Astrocyte (in vitro differentiated cells and primary cell): ENCODE measurements at regions not wholly inside any gene's neighbourhood (a gene's known extent, or its start where the extent isn't known, plus 50 kb on each side); places are given as distances from the start of the nearest gene placed in this dataset.

ENCODE experiments used
- DNase-seq: peaks from one replicate; pipeline ENCODE4 v3.0.0-alpha.2; 2010; ENCODE audit warnings: low read depth
- FAIRE-seq: peaks from 2 replicates; lab custom pipeline; 2011; peaks lifted over from hg19 to GRCh38; lab: Jason Lieb, UNC
- H2AFZ ChIP-seq: 2 replicates; pipeline ENCODE4 v1.6.0; 2012; ENCODE audit warnings: low read depth, low read length, inconsistent platforms
- H3K27ac ChIP-seq: 2 replicates; pipeline ENCODE4 v1.5.1; 2011; ENCODE audit warnings: low read depth, low read length, inconsistent platforms
- H3K27me3 ChIP-seq: 2 replicates; pipeline ENCODE4 v1.6.0; 2011; ENCODE audit warnings: low read length, inconsistent platforms; ENCODE audit not compliant: insufficient read depth
- H3K36me3 ChIP-seq: 2 replicates; pipeline ENCODE4 v1.5.1; 2011; ENCODE audit warnings: low read length, inconsistent platforms; ENCODE audit not compliant: insufficient read depth
- H3K4me1 ChIP-seq: 2 replicates; pipeline ENCODE4 v1.5.1; 2011; ENCODE audit warnings: low read length, inconsistent platforms; ENCODE audit not compliant: insufficient read depth
- H3K4me2 ChIP-seq: 2 replicates; pipeline ENCODE4 v1.6.0; 2012; ENCODE audit warnings: low read length, inconsistent platforms
- H3K4me3 ChIP-seq: 2 replicates; pipeline ENCODE4 v1.5.1; 2011; ENCODE audit warnings: low read depth, mild to moderate bottlenecking, low read length, inconsistent platforms; ENCODE audit not compliant: insufficient read depth
- H3K79me2 ChIP-seq: 2 replicates; pipeline ENCODE4 v1.6.0; 2012; ENCODE audit warnings: mild to moderate bottlenecking, low read length, inconsistent platforms; ENCODE audit not compliant: insufficient read depth
- H3K9ac ChIP-seq: 2 replicates; pipeline ENCODE4 v1.6.0; 2012; ENCODE audit warnings: mild to moderate bottlenecking, low read length, inconsistent platforms
- H3K9me3 ChIP-seq: 2 replicates; pipeline ENCODE4 v1.5.1; 2012; ENCODE audit warnings: low read depth, mild to moderate bottlenecking, low read length, inconsistent platforms; ENCODE audit not compliant: insufficient read depth
- H4K20me1 ChIP-seq: 2 replicates; pipeline ENCODE4 v1.6.0; 2012; ENCODE audit warnings: low read length, inconsistent platforms; ENCODE audit not compliant: insufficient read depth
- H3K27ac Mint-ChIP-seq: one replicate; pipeline ENCODE4 v1.8.0; 2021; ENCODE audit warnings: mild to moderate bottlenecking, mixed read lengths; ENCODE audit not compliant: unreplicated experiment
- H3K27me3 Mint-ChIP-seq: one replicate; pipeline ENCODE4 v1.8.0; 2021; ENCODE audit warnings: low read depth, mixed read lengths; ENCODE audit not compliant: unreplicated experiment
- H3K36me3 Mint-ChIP-seq: one replicate; pipeline ENCODE4 v1.8.0; 2021; ENCODE audit warnings: low read depth, mixed read lengths; ENCODE audit not compliant: unreplicated experiment
- H3K4me1 Mint-ChIP-seq: one replicate; pipeline ENCODE4 v1.8.0; 2021; ENCODE audit warnings: low read depth, mixed read lengths; ENCODE audit not compliant: unreplicated experiment
- H3K4me3 Mint-ChIP-seq: one replicate; pipeline ENCODE4 v1.8.0; 2021; ENCODE audit warnings: mild to moderate bottlenecking, moderate library complexity, mixed read lengths; ENCODE audit not compliant: unreplicated experiment
- H3K9me3 Mint-ChIP-seq: one replicate; pipeline ENCODE4 v1.8.0; 2021; ENCODE audit warnings: mild to moderate bottlenecking, mixed read lengths; ENCODE audit not compliant: unreplicated experiment
- CTCF ChIP-seq: IDR thresholded peaks from 2 replicates; pipeline ENCODE4 v1.5.1; 2011; ENCODE audit warnings: low read depth, mild to moderate bottlenecking, inconsistent platforms, low read length, moderate library complexity; ENCODE audit not compliant: insufficient read depth
- EZH2 ChIP-seq: IDR thresholded peaks from 2 replicates; pipeline ENCODE4 v1.6.1; 2012; ENCODE audit warnings: mild to moderate bottlenecking, low read length, inconsistent platforms; ENCODE audit not compliant: insufficient read depth

GRCh38 chr13:88188986-88189385 lies 517.8 kb downstream of the SLITRK5 start:
- H3K4me3 Mint-ChIP-seq = no peak overlapping the region
- no peaks in the 10 kb centered on the region for H3K4me1 Mint-ChIP-seq
- Histone ChIP-seq H3K4me1 (no peaks in the 10 kb centered on the region), H2AFZ (no peak overlapping the region), H3K9ac (no peak overlapping the region), H3K79me2 (no peaks in the 10 kb centered on the region), H3K27ac (no peak overlapping the region), H3K9me3 (no peaks in the 10 kb centered on the region), H3K36me3 (no peaks in the 10 kb centered on the region), H3K27me3 (no peaks in the 10 kb centered on the region), H4K20me1 (no peaks in the 10 kb centered on the region), H3K4me2 (no peak overlapping the region), H3K4me3 (no peak overlapping the region)
- TF ChIP-seq EZH2 = no peak
- no peak for TF ChIP-seq CTCF
- H3K27ac Mint-ChIP-seq = no peak overlapping the region
- DNase-seq = no peak
- no peaks in the 10 kb centered on the region for H3K36me3 Mint-ChIP-seq
- no peaks in the 10 kb centered on the region for H3K27me3 Mint-ChIP-seq
- no peak for FAIRE-seq
- H3K9me3 Mint-ChIP-seq = no peaks in the 10 kb centered on the region

GRCh38 chr13:88189728-88190127 lies 518.6 kb downstream of the SLITRK5 start:
- Histone ChIP-seq H3K27ac (no peak overlapping the region), H3K9me3 (no peaks in the 10 kb centered on the region), H3K36me3 (no peaks in the 10 kb centered on the region), H3K4me2 (no peak overlapping the region), H3K27me3 (no peaks in the 10 kb centered on the region), H3K4me3 (no peak overlapping the region), H3K79me2 (no peaks in the 10 kb centered on the region), H2AFZ (no peak overlapping the region), H4K20me1 (no peaks in the 10 kb centered on the region), H3K4me1 (no peaks in the 10 kb centered on the region), H3K9ac (no peak overlapping the region)
- Mint-ChIP-seq H3K4me1 (no peaks in the 10 kb centered on the region), H3K9me3 (no peaks in the 10 kb centered on the region), H3K27ac (no peak overlapping the region), H3K27me3 (no peaks in the 10 kb centered on the region), H3K36me3 (no peaks in the 10 kb centered on the region), H3K4me3 (no peak overlapping the region)
- DNase-seq (no peak), FAIRE-seq (no peak)
- TF ChIP-seq CTCF = no peak
- TF ChIP-seq EZH2 = no peak

GRCh38 chr13:88196106-88196505 lies 524.9 kb downstream of the SLITRK5 start:
- no peak for FAIRE-seq
- no peaks in the 10 kb centered on the region for H3K79me2 ChIP-seq
- H3K9me3 Mint-ChIP-seq = peaks cover 4% of the 10 kb centered on the region

More at GRCh38 chr13:88196106-88196505, 524.9 kb downstream of the SLITRK5 start:
- Mint-ChIP-seq H3K4me3 (no peak overlapping the region), H3K4me1 (no peaks in the 10 kb centered on the region), H3K36me3 (no peaks in the 10 kb centered on the region), H3K27me3 (no peaks in the 10 kb centered on the region), H3K27ac (no peak overlapping the region)
- TF ChIP-seq EZH2 (no peak), CTCF (no peak)
- Histone ChIP-seq H3K9me3 (no peaks in the 10 kb centered on the region), H3K27ac (no peak overlapping the region), H3K4me1 (no peaks in the 10 kb centered on the region), H4K20me1 (no peaks in the 10 kb centered on the region), H3K36me3 (no peaks in the 10 kb centered on the region), H3K4me3 (no peak overlapping the region), H3K4me2 (no peak overlapping the region), H3K27me3 (no peaks in the 10 kb centered on the region), H2AFZ (no peak overlapping the region), H3K9ac (no peak overlapping the region)
- DNase-seq = no peak
